Type B pancreatic cell (in vitro differentiated cells): ENCODE measurements at regions not wholly inside any gene's neighbourhood (a gene's known extent, or its start where the extent isn't known, plus 50 kb on each side); places are given as distances from the start of the nearest gene placed in this dataset.

Experiments used
- DNase-seq: peaks from one replicate; pipeline ENCODE4 v3.0.0; 2021; ENCODE audit warnings: mixed read lengths; ENCODE audit not compliant: unreplicated experiment; ENCODE audit errors: extremely low spot score
- H3K27ac Mint-ChIP-seq: 2 replicates; pipeline ENCODE4 v1.8.0; 2021; ENCODE audit warnings: mild to moderate bottlenecking, mixed read lengths
- H3K27me3 Mint-ChIP-seq: 2 replicates; pipeline ENCODE4 v1.8.0; 2021; ENCODE audit warnings: mixed read lengths
- H3K36me3 Mint-ChIP-seq: 2 replicates; pipeline ENCODE4 v1.8.0; 2021; ENCODE audit warnings: mixed read lengths
- H3K4me1 Mint-ChIP-seq: one replicate; pipeline ENCODE4 v1.8.0; 2021; ENCODE audit warnings: mixed read lengths; ENCODE audit not compliant: unreplicated experiment
- H3K4me3 Mint-ChIP-seq: 2 replicates; pipeline ENCODE4 v1.8.0; 2021; ENCODE audit warnings: mild to moderate bottlenecking, mixed read lengths
- H3K9me3 Mint-ChIP-seq: 2 replicates; pipeline ENCODE4 v1.8.0; 2021; ENCODE audit warnings: mixed read lengths
- TF ChIP-seq, protein P1 (sequence below): fragments of 200-600 bp; sonication (generic); conservative IDR thresholded peaks from 2 replicates; pipeline ENCODE4 v1.5.0; 2021; ENCODE audit warnings: antibody characterized with exemption, mild to moderate bottlenecking

DNA sequence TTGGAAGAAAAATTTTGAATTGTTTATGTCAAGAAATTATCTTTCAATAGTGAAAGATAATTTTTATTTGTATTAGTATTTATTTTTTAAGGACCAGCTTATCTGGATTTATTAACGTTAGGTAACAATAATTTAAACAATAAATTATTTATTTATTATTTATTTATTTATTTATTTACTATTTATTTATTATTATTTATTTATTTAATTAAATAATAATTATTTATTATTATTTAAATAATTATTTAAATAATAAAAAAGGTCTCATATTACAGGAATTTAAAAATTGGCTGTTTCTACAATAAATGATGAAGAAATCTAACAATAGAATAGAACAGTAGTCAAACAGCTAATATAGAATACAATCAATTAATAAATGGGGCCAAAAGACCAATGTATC, 618.7 kb upstream of the BRINP3 start:
- Mint-ChIP-seq H3K4me3 (no peak overlapping the region), H3K27me3 (no peaks in the 10 kb centered on the region), H3K9me3 (no peaks in the 10 kb centered on the region), H3K27ac (no peak overlapping the region), H3K4me1 (no peaks in the 10 kb centered on the region), H3K36me3 (no peaks in the 10 kb centered on the region)
- TF ChIP-seq, protein P1, sequence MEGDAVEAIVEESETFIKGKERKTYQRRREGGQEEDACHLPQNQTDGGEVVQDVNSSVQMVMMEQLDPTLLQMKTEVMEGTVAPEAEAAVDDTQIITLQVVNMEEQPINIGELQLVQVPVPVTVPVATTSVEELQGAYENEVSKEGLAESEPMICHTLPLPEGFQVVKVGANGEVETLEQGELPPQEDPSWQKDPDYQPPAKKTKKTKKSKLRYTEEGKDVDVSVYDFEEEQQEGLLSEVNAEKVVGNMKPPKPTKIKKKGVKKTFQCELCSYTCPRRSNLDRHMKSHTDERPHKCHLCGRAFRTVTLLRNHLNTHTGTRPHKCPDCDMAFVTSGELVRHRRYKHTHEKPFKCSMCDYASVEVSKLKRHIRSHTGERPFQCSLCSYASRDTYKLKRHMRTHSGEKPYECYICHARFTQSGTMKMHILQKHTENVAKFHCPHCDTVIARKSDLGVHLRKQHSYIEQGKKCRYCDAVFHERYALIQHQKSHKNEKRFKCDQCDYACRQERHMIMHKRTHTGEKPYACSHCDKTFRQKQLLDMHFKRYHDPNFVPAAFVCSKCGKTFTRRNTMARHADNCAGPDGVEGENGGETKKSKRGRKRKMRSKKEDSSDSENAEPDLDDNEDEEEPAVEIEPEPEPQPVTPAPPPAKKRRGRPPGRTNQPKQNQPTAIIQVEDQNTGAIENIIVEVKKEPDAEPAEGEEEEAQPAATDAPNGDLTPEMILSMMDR = no peak
- no peak for DNase-seq

DNA sequence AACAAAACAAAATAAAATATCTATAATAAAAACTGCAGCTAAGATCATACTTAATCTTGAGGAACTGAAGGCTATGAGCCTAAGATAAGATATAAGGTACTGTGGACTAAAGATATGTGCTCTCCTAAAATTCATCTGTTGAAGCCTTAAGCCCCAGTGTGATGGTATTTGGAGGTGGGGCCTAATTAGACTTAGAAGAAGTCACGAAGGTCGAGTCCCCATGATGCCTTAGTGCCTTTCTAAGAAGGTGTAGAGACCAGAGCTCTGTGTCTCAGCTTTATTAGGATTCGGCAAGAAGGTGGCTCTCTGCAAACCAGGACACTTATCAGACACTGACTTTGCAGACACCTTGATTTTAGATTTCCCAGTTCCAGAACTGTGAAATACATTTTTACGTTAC, 622.0 kb upstream of the BRINP3 start:
- TF ChIP-seq, protein P1 = no peak
- no peaks in the 10 kb centered on the region for H3K4me1 Mint-ChIP-seq
- H3K27me3 Mint-ChIP-seq = no peaks in the 10 kb centered on the region
- DNase-seq = no peak
- no peak overlapping the region for H3K27ac Mint-ChIP-seq
- H3K36me3 Mint-ChIP-seq = no peaks in the 10 kb centered on the region
- H3K9me3 Mint-ChIP-seq = no peaks in the 10 kb centered on the region
- no peak overlapping the region for H3K4me3 Mint-ChIP-seq

DNA sequence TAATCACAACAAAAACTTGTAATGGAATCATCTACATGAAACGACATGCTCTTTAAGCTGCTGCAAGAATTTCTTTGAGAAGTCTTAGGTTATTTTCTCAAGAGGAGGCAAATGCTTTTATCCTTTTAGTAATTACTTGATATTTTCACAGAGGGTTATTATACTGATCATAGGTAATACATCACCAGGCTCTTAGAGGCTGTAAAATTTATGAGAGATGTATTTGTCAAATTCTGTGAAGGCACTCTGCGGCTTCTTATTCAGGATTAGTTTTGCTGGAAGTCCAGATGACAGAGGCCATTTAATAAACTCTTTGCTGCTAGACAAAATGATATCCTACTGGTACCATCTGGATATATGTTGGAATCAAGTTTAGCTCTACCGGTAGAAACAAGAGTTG, 624.3 kb upstream of the BRINP3 start:
- DNase-seq = no peak
- Mint-ChIP-seq H3K4me1 (no peaks in the 10 kb centered on the region), H3K9me3 (no peaks in the 10 kb centered on the region), H3K27me3 (no peaks in the 10 kb centered on the region), H3K36me3 (no peaks in the 10 kb centered on the region), H3K4me3 (no peak overlapping the region), H3K27ac (no peak overlapping the region)
- TF ChIP-seq, protein P1 = no peak

DNA sequence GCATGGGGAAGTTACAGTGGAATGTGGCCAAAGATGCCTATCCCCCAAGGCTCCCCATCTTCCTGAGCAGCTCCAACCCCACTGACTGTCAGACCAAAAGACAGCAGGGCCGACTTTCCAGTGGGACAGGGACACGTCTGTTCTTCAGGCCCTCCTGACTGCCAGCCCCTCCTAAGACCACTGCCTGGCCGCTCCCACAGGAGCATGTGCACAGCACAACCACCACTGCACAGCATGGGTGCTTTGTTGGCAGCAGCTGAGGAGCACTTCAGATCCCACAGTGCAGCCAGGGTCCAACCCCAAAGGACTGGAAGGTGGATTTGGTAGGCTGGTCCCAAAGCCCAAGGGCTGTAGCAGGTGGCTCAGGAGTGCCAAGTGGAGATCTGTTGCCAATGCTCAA, 648.3 kb upstream of the BRINP3 start:
- no peaks in the 10 kb centered on the region for H3K4me1 Mint-ChIP-seq
- no peak overlapping the region for H3K27ac Mint-ChIP-seq
- TF ChIP-seq, protein P1 = no peak

DNA sequence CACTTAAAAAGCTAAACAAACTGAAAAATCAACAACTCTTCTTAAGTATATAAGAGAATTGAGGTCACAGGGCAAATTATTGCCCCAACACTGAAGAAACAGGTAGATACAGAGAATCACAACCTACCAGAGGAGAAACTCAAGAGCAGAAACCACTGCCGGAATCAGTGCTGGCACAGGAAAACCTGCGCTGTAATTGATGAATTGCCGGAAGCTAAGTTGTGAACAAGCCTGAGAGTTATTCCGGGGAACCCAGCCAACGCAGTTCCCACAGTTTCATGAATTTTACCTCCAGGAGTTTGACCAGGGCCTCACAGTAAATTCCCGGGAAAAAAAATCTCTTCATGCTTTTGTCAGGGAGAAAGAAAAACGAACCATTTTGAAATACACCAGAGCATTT, 657.1 kb upstream of the BRINP3 start:
- H3K36me3 Mint-ChIP-seq = no peaks in the 10 kb centered on the region

More for the DNA sequence above, 648.3 kb upstream of the BRINP3 start:
- Mint-ChIP-seq H3K27me3 (no peaks in the 10 kb centered on the region), H3K4me3 (no peak overlapping the region), H3K36me3 (no peaks in the 10 kb centered on the region), H3K9me3 (no peaks in the 10 kb centered on the region)
- DNase-seq = no peak

DNA sequence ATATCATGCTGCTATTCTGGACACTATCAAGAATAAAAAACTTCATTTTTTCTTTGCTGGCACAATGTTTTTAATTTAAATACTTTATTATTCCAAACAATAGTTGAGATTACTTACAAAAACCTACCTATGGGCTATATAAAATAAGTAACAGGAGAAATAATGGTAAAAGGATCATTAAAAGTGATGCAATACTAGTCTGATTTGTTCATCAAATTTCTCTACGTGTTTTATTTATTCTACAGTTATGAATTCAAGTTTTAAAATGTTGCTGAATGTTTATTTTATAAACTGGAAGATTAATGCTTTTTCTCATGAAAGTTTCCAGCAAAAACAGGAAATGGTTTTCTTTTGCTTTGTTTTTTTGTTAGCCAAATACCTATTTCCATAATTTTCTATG, 662.4 kb upstream of the BRINP3 start:
- Mint-ChIP-seq H3K4me1 (no peaks in the 10 kb centered on the region), H3K27me3 (no peaks in the 10 kb centered on the region), H3K27ac (no peak overlapping the region), H3K9me3 (no peaks in the 10 kb centered on the region), H3K36me3 (no peaks in the 10 kb centered on the region), H3K4me3 (no peak overlapping the region)
- no peak for DNase-seq
- TF ChIP-seq, protein P1 = no peak

More for the DNA sequence above, 657.1 kb upstream of the BRINP3 start:
- H3K4me1 Mint-ChIP-seq = no peaks in the 10 kb centered on the region
- no peak overlapping the region for H3K4me3 Mint-ChIP-seq
- TF ChIP-seq, protein P1 = no peak
- DNase-seq = no peak
- H3K27me3 Mint-ChIP-seq = no peaks in the 10 kb centered on the region
- no peak overlapping the region for H3K27ac Mint-ChIP-seq
- no peaks in the 10 kb centered on the region for H3K9me3 Mint-ChIP-seq
